ENCODE measurements at regions not wholly inside any gene's neighbourhood (a gene's known extent, or its start where the extent isn't known, plus 50 kb on each side); places are given as distances from the start of the nearest gene placed in this dataset.

GRCh38 chr7:13198727-13199126, 511.3 kb downstream of the ARL4A start:
- CTCF ChIA-PET, result no interaction called here
- POLR2A ChIA-PET (ENCODE audit: low non-redundant PET), result no interaction called here
- TF ChIP-seq CTCF (conservative IDR thresholded peaks at IDR 0.05; ENCODE audit: low read depth), result no peak
- no peak overlapping the region for H3K27ac ChIP-seq
- DNase-seq (ENCODE audit: low spot score), result no peak

- no peak for TF ChIP-seq CTCF (conservative IDR thresholded peaks at IDR 0.05; ENCODE audit: low read depth)
- DNase-seq (ENCODE audit: low spot score), result no peak
- CTCF ChIA-PET, result interaction anchor here (0.6 kb wide), 2 partner anchors 751 to 1980 kb away, joined by 3 read pairs; no protein-coding TSS in a partner anchor
- H3K27ac ChIP-seq, result no peak overlapping the region
- POLR2A ChIA-PET (ENCODE audit: low non-redundant PET), result no interaction called here
These were observed 514.2 kb downstream of the ARL4A start for GRCh38 chr7:13201628-13202027.

- CTCF ChIA-PET, result no interaction called here
- no peak overlapping the region for H3K27ac ChIP-seq
- POLR2A ChIA-PET (ENCODE audit: low non-redundant PET), result no interaction called here
- no peak for DNase-seq (ENCODE audit: low spot score)
- TF ChIP-seq CTCF (conservative IDR thresholded peaks at IDR 0.05; ENCODE audit: low read depth), result no peak
These were observed 530.3 kb downstream of the ARL4A start for GRCh38 chr7:13217768-13218167.

- TF ChIP-seq CTCF (conservative IDR thresholded peaks at IDR 0.05; ENCODE audit: low read depth), result no peak
- no peak overlapping the region for H3K27ac ChIP-seq
- CTCF ChIA-PET, result interaction anchor here (0.7 kb wide), 1 partner anchor 770 kb away, joined by 4 read pairs; no protein-coding TSS in a partner anchor
- POLR2A ChIA-PET (ENCODE audit: low non-redundant PET), result no interaction called here
- DNase-seq (ENCODE audit: low spot score), result no peak
These were observed 537.6 kb downstream of the ARL4A start for GRCh38 chr7:13225068-13225467.

DNA sequence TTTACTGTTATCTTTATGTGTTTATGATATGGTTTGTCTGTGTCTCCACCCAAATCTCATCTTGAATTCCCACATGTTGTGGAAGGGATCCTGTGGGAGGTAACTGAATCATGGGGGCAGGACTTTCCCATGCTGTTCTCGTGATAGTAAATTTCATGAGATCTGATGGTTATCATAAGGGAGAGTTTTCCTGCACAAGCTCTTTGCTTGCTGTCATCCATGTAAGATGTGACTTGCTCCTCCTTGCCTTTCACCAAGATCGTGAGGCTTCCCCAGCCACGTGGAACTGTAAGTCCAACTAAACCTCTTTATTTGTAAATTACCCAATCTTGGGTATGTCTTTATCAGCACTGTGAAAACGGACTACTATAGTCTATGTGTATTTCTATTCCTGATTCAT, 539.0 kb downstream of the ARL4A start:
- POLR2A ChIA-PET (ENCODE audit: low non-redundant PET), result no interaction called here
- DNase-seq (ENCODE audit: low spot score), result no peak
- no peak overlapping the region for H3K27ac ChIP-seq
- TF ChIP-seq CTCF (conservative IDR thresholded peaks at IDR 0.05; ENCODE audit: low read depth), result no peak
- CTCF ChIA-PET, result no interaction called here

- CTCF ChIA-PET, result no interaction called here
These were observed 543.8 kb downstream of the ARL4A start for GRCh38 chr7:13231216-13231615.

More at GRCh38 chr7:13231216-13231615, 543.8 kb downstream of the ARL4A start:
- H3K27ac ChIP-seq, result no peak overlapping the region
- no peak for TF ChIP-seq CTCF (conservative IDR thresholded peaks at IDR 0.05; ENCODE audit: low read depth)
- POLR2A ChIA-PET (ENCODE audit: low non-redundant PET), result no interaction called here
- DNase-seq (ENCODE audit: low spot score), result no peak

Data from RWPE1 (cell line).